OCI-LY1 (cell line): ENCODE measurements at regions not wholly inside any gene's neighbourhood (a gene's known extent, or its start where the extent isn't known, plus 50 kb on each side); places are given as distances from the start of the nearest gene placed in this dataset.

Source experiments
- H2AFZ ChIP-seq: fragments of 200-600 bp; sonication (generic), shearing (Covaris generic); 2 replicates; pipeline ENCODE4 v1.6.0; 2014; ENCODE audit warnings: antibody characterized with exemption, mild to moderate bottlenecking, low read length
- H3F3A ChIP-seq: fragments of 200-600 bp; sonication (generic), shearing (Covaris generic); 2 replicates; pipeline ENCODE4 v1.6.0; 2014; ENCODE audit warnings: mild to moderate bottlenecking, antibody characterized with exemption, low read length, moderate library complexity; ENCODE audit not compliant: insufficient read depth
- H3K27ac ChIP-seq: fragments of 200-600 bp; sonication (generic); 2 replicates; pipeline ENCODE4 v1.5.1; 2014; ENCODE audit warnings: low read length, mixed run types, mild to moderate bottlenecking, low read depth; ENCODE audit not compliant: poor library complexity, severe bottlenecking
- H3K27me3 ChIP-seq: fragments of 200-600 bp; sonication (generic); 2 replicates; pipeline ENCODE4 v1.6.0; 2014; ENCODE audit warnings: antibody characterized with exemption, mild to moderate bottlenecking, low read length, moderate library complexity; ENCODE audit not compliant: insufficient read depth
- H3K36me3 ChIP-seq: fragments of 200-600 bp; sonication (generic); 2 replicates; pipeline ENCODE4 v1.6.1; 2014; ENCODE audit warnings: mild to moderate bottlenecking, antibody characterized with exemption, low read length, moderate library complexity, mixed read lengths; ENCODE audit not compliant: insufficient read depth
- H3K4me1 ChIP-seq: fragments of 200-600 bp; sonication (generic); 2 replicates; pipeline ENCODE4 v1.5.1; 2014; ENCODE audit warnings: mild to moderate bottlenecking, low read length, moderate library complexity; ENCODE audit not compliant: insufficient read depth, severe bottlenecking
- H3K4me2 ChIP-seq: fragments of 200-600 bp; sonication (generic), shearing (Covaris generic); 2 replicates; pipeline ENCODE4 v1.6.1; 2014; ENCODE audit warnings: low read length
- H3K4me3 ChIP-seq: fragments of 200-600 bp; sonication (generic); 2 replicates; pipeline ENCODE4 v1.5.1; 2014; ENCODE audit warnings: low read length, low read depth, mild to moderate bottlenecking, mixed read lengths; ENCODE audit not compliant: poor library complexity, severe bottlenecking
- H3K79me2 ChIP-seq: fragments of 200-600 bp; shearing (Covaris generic); 2 replicates; pipeline ENCODE4 v1.6.1; 2016; ENCODE audit warnings: mixed run types, low read length, mixed read lengths; ENCODE audit not compliant: insufficient read depth
- H3K9ac ChIP-seq: fragments of 200-600 bp; sonication (generic), shearing (Covaris generic); 2 replicates; pipeline ENCODE4 v1.6.1; 2014; ENCODE audit warnings: mild to moderate bottlenecking, low read length, mixed read lengths
- H3K9me2 ChIP-seq: fragments of 200-600 bp; sonication (generic), shearing (Covaris generic); 2 replicates; pipeline ENCODE4 v1.6.1; 2014; ENCODE audit warnings: low read depth, mild to moderate bottlenecking, low read length, mixed read lengths
- H3K9me3 ChIP-seq: fragments of 200-600 bp; shearing (Covaris generic); 2 replicates; pipeline ENCODE4 v1.6.1; 2014; ENCODE audit warnings: low read length, mixed read lengths
- H4K20me1 ChIP-seq: fragments of 200-600 bp; sonication (generic), shearing (Covaris generic); 2 replicates; pipeline ENCODE4 v1.6.0; 2016; ENCODE audit warnings: mild to moderate bottlenecking, low read length; ENCODE audit not compliant: insufficient read depth
- CTCF ChIP-seq: fragments of 200-600 bp; sonication (generic), shearing (Covaris generic); IDR thresholded peaks from 2 replicates; pipeline ENCODE4 v1.5.1; 2017; ENCODE audit warnings: mild to moderate bottlenecking, antibody characterized with exemption, low read length, moderate library complexity, mixed read lengths
- EZH2 ChIP-seq: fragments of 200-600 bp; sonication (generic), shearing (Covaris generic); IDR thresholded peaks from 2 replicates; pipeline ENCODE4 v1.8.0; 2017; ENCODE audit warnings: borderline replicate concordance, mixed run types, mild to moderate bottlenecking, antibody characterized with exemption, low read length, moderate library complexity, mixed read lengths

DNA sequence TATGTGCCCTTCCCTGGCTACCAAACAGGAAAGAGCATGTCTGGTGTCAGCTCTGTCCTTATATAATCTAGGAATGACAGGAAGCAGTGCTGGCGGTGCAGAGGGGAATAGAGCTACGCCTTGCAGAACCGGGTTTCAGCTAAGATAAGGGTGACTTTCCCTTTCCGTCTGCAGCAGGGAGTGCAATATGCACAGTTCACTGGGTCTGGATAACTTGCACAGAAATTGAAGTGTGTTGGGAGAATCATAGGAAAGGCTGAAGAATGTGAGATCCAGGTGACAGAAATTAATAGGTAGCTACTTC, 90.0 kb upstream of the TSHZ3 start:
- Histone ChIP-seq H3K9me2 (no peaks in the 10 kb centered on the region), H3K27ac (no peak overlapping the region), H3K79me2 (no peaks in the 10 kb centered on the region), H3F3A (no peaks in the 10 kb centered on the region), H3K9ac (no peak overlapping the region), H3K4me1 (no peaks in the 10 kb centered on the region), H3K36me3 (no peaks in the 10 kb centered on the region), H2AFZ (no peak overlapping the region), H3K4me2 (no peak overlapping the region), H4K20me1 (no peaks in the 10 kb centered on the region), H3K4me3 (no peak overlapping the region), H3K9me3 (no peaks in the 10 kb centered on the region), H3K27me3 (no peaks in the 10 kb centered on the region)
- TF ChIP-seq CTCF, result no peak
- no peak for TF ChIP-seq EZH2

DNA sequence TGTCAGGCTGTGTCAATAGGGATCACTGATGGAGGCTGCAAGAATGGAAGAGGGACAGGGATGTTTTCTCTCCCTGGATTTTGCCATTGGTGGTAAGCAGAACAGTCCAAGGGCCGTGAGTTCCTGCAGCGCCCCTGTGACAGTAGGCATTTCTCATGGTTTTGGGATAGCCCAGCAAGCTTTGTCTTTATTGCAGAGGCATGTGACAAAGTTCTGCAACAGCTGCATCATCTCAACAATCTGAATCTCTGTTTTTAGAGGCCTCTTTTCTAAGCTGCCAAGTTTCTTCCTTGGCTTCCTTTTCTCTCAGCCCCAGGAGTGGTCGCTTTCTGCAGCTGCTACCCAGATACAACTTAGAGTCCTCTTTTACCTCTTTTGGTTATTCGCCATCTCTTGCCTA, 95.7 kb upstream of the TSHZ3 start:
- H3F3A ChIP-seq, result no peaks in the 10 kb centered on the region
- H3K4me2 ChIP-seq, result no peak overlapping the region
- no peaks in the 10 kb centered on the region for H3K79me2 ChIP-seq
- no peaks in the 10 kb centered on the region for H3K4me1 ChIP-seq
- TF ChIP-seq EZH2 (no peak), CTCF (no peak)
- no peaks in the 10 kb centered on the region for H4K20me1 ChIP-seq
- H3K9me2 ChIP-seq, result no peaks in the 10 kb centered on the region
- 0 out of 2 replicates have a peak, but pooled peaks cover 6% of the 10 kb centered on the region for H3K9me3 ChIP-seq
- H2AFZ ChIP-seq, result no peak overlapping the region
- H3K27me3 ChIP-seq, result no peaks in the 10 kb centered on the region
- no peak overlapping the region for H3K9ac ChIP-seq
- H3K4me3 ChIP-seq, result no peak overlapping the region
- no peaks in the 10 kb centered on the region for H3K36me3 ChIP-seq
- H3K27ac ChIP-seq, result no peak overlapping the region

GRCh38 chr19:31445406-31445805, 96.2 kb upstream of the TSHZ3 start:
- Histone ChIP-seq H3K4me3 (no peak overlapping the region), H3K36me3 (no peaks in the 10 kb centered on the region), H3K27ac (no peak overlapping the region), H3K9me2 (no peaks in the 10 kb centered on the region), H3F3A (no peaks in the 10 kb centered on the region), H2AFZ (no peak overlapping the region), H3K9me3 (0 out of 2 replicates have a peak, but pooled peaks cover 6% of the 10 kb centered on the region), H3K4me1 (no peaks in the 10 kb centered on the region), H3K9ac (no peak overlapping the region), H3K27me3 (no peaks in the 10 kb centered on the region), H3K4me2 (no peak overlapping the region), H3K79me2 (no peaks in the 10 kb centered on the region), H4K20me1 (no peaks in the 10 kb centered on the region)
- TF ChIP-seq CTCF (no peak), EZH2 (no peak)
